LNCaP clone FGC (cell line): ENCODE measurements at regions not wholly inside any gene's neighbourhood (a gene's known extent, or its start where the extent isn't known, plus 50 kb on each side); places are given as distances from the start of the nearest gene placed in this dataset.

Experiments
- DNase-seq: peaks from one replicate; pipeline ENCODE4 v3.0.0-alpha.2; 2011; ENCODE audit warnings: low read depth
- H3K4me3 ChIP-seq: 2 replicates; pipeline ENCODE4 v1.5.1; 2011; ENCODE audit warnings: mild to moderate bottlenecking, low read depth, low read length, control low read depth
- TF ChIP-seq, protein P1 (sequence below): IDR thresholded peaks from 2 replicates; pipeline ENCODE4 v1.5.1; 2012; ENCODE audit warnings: mild to moderate bottlenecking; ENCODE audit not compliant: control insufficient read depth, insufficient read depth; ENCODE audit errors: extremely low read depth

GRCh38 chr1:219269171-219269570 is 95.5 kb downstream of the LYPLAL1 start:
- TF ChIP-seq, protein P1, sequence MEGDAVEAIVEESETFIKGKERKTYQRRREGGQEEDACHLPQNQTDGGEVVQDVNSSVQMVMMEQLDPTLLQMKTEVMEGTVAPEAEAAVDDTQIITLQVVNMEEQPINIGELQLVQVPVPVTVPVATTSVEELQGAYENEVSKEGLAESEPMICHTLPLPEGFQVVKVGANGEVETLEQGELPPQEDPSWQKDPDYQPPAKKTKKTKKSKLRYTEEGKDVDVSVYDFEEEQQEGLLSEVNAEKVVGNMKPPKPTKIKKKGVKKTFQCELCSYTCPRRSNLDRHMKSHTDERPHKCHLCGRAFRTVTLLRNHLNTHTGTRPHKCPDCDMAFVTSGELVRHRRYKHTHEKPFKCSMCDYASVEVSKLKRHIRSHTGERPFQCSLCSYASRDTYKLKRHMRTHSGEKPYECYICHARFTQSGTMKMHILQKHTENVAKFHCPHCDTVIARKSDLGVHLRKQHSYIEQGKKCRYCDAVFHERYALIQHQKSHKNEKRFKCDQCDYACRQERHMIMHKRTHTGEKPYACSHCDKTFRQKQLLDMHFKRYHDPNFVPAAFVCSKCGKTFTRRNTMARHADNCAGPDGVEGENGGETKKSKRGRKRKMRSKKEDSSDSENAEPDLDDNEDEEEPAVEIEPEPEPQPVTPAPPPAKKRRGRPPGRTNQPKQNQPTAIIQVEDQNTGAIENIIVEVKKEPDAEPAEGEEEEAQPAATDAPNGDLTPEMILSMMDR, result no peak
- no peak overlapping the region for H3K4me3 ChIP-seq

DNA sequence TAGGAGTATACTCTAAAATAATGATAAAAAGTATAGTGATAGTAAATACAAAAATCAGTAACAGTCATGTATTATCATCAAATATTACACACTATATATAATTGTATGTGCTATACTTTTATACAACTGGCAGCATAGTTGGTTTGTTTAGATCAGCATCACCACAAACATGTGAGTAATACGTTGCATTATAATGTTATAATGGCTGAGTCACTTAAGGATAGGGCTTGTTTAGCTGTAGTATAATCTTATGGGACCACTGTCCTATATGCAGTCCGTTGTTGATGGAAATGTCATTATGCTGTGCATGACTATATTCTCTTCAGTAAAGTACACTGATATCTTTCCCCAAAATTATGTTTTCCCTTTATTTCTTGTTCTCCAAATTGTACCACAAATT is 92.8 kb downstream of the LYPLAL1 start:
- H3K4me3 ChIP-seq, result no peak overlapping the region
- DNase-seq, result no peak
- TF ChIP-seq, protein P1, result no peak

More at GRCh38 chr1:219269171-219269570, 95.5 kb downstream of the LYPLAL1 start:
- DNase-seq, result no peak

DNA sequence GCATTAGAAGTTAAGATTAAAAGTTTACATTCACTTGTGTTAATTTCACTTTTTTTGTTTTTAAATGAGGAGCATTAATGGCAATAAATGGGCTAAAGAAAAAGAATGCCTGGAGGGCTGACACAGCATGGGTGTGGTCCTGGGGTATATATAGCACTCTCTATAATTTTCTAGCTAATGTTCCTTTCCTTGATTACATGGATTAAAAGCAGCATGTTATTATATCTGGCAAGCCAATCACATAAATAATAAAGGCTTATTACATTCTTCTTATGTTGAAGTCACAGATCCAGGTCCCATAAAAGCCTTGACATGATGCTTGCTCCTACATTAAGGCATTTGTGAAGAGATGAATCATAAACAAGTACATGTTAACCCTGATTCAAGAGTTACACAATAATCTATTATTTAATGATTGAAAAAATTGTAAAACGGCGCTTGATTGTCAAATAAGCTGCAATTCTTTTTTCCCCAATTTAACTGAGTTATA is 91.4 kb downstream of the LYPLAL1 start:
- TF ChIP-seq, protein P1, result no peak
- DNase-seq, result no peak
- no peak overlapping the region for H3K4me3 ChIP-seq

DNA sequence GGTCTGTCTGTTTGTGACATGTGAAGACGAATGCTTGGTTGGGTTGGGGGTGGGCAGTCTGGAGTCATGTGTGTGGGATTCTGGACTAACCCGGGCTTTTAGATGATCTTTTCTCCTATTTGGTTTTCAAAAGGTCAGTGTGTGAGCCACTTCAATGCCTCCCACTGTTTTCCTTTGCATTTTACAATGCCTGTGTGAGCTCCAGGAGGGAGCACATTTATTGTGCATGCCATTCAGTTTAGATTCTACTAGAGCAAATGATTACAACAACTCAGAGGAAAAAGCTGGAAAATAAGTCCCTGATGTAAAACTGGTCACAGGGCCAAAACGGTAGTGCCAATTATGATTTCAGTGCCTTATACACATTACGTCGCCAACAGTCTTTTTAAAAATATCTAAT is 90.9 kb downstream of the LYPLAL1 start:
- DNase-seq, result no peak
- TF ChIP-seq, protein P1, result no peak
- H3K4me3 ChIP-seq, result no peak overlapping the region
